A549 (cell line): ENCODE measurements at regions not wholly inside any gene's neighbourhood (a gene's known extent, or its start where the extent isn't known, plus 50 kb on each side); places are given as distances from the start of the nearest gene placed in this dataset.
"Not testable (repeated sequence)": the region's sequence is repeated elsewhere in the genome, so short reads cannot be mapped to it uniquely, and the experiment has no call there.

Source experiments
- ATAC-seq, 2 experiments: fragments of 200-7000 bp in 1 of 2; fragments of >200 bp in 1 of 2; cut with Nextera tagmentation in 1 of 2; cut with Tn5 transposase in 1 of 2; 3 replicates each; pipeline versions ENCODE4 v1.8.0 to v1.9.1; 2018 to 2020; ENCODE audit warnings: mild to moderate bottlenecking in 1 of 2, moderate library complexity in 1 of 2
- CTCF ChIA-PET: fragments of 300-600 bp; sonication (Branson Sonifier 250); formaldehyde crosslinking; extraction: SDS; loops from one replicate; lab custom pipeline; 2021; ENCODE audit warnings: antibody characterized with exemption, inconsistent platforms; lab: Yijun Ruan, JAX
- POLR2A ChIA-PET: fragments of 350-600 bp; formaldehyde crosslinking; extraction: SDS; loops from one replicate; lab custom pipeline; 2021; ENCODE audit warnings: antibody characterized with exemption, inconsistent platforms; lab: Yijun Ruan, JAX
- DNase-seq, 2 experiments: peaks; one replicate each; pipeline versions ENCODE4 v3.0.0 to v3.0.0-alpha.2; 2011 to 2016; ENCODE audit warnings: low read depth in 1 of 2, low spot score in 1 of 2
- FAIRE-seq: peaks from 2 replicates; lab custom pipeline; 2011; peaks lifted over from hg19 to GRCh38; lab: Jason Lieb, UNC
- H3K27ac ChIP-seq, 2 experiments: fragments of >200 bp; sonication (Bioruptor Twin); formaldehyde crosslinking; 3 replicates each; pipeline ENCODE4 v1.5.1; 2016 to 2017
- H3K4me1 ChIP-seq: fragments of >200 bp; sonication (Bioruptor Twin); formaldehyde crosslinking; 3 replicates; pipeline ENCODE4 v1.6.1; 2016
- H3K4me2 ChIP-seq: fragments of >200 bp; sonication (Bioruptor Twin); formaldehyde crosslinking; 3 replicates; pipeline ENCODE4 v1.6.1; 2016
- H3K4me3 ChIP-seq: fragments of >200 bp; sonication (Bioruptor Twin); formaldehyde crosslinking; 3 replicates; pipeline ENCODE4 v1.5.1; 2016
- H3K9me3 ChIP-seq: fragments of >200 bp; sonication (Bioruptor Twin); formaldehyde crosslinking; 3 replicates; pipeline ENCODE4 v1.6.1; 2016
- WGBS: methylation state at CpG from one replicate; pipeline ENCODE4 v1.1.6; 2017; ENCODE audit errors: missing lambda C conversion rate; 5-methylcytosine and 5-hydroxymethylcytosine counted together

GRCh38 chr16:33583702-33584101 lies 124.3 kb downstream of the TP53TG3F start:
- WGBS = no CpG with 5 or more reads among the region's 4 CpGs
- H3K4me2 ChIP-seq, H3K27ac ChIP-seq, FAIRE-seq, ATAC-seq, CTCF ChIA-PET, POLR2A ChIA-PET, H3K4me1 ChIP-seq, H3K9me3 ChIP-seq, DNase-seq, H3K4me3 ChIP-seq: not testable (repeated sequence)

GRCh38 chr16:33588589-33588988 lies 129.2 kb downstream of the TP53TG3F start:
- CTCF ChIA-PET, POLR2A ChIA-PET, H3K4me1 ChIP-seq, DNase-seq, H3K4me3 ChIP-seq, H3K9me3 ChIP-seq, H3K4me2 ChIP-seq, FAIRE-seq, ATAC-seq, H3K27ac ChIP-seq: not testable (repeated sequence)
- no CpG with 5 or more reads among the region's 8 CpGs for WGBS

GRCh38 chr16:33593344-33593743 lies 133.9 kb downstream of the TP53TG3F start:
- DNase-seq, H3K9me3 ChIP-seq, H3K4me3 ChIP-seq, FAIRE-seq, POLR2A ChIA-PET, CTCF ChIA-PET, H3K4me2 ChIP-seq, H3K4me1 ChIP-seq, ATAC-seq, H3K27ac ChIP-seq: not testable (repeated sequence)
- no CpG with 5 or more reads among the region's 6 CpGs for WGBS

- not testable (repeated sequence) for ATAC-seq
These were observed 135.7 kb downstream of the TP53TG3F start for GRCh38 chr16:33595074-33595473.

DNA sequence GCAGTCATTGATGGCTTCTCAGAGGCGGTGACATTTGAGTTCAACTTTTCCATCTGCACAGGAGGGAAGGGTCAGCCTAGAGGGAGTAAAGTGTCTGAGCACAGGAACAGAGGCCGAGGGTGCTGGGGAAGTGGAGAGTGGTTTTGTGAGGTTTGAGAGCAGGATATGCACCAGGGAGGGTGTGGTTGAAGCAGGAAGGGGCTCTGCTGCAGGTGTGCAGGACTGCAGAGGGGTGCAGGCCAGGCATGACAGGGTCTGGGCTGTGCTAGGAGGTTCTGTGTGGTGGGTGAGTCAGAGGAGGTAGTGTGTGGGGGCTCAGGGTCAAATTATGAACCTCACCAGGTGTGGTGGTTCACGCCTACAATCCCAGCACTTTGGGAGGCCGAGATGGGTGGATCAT lies 141.6 kb downstream of the TP53TG3F start:
- WGBS = no CpG with 5 or more reads among the region's 4 CpGs
- H3K4me1 ChIP-seq, H3K4me2 ChIP-seq, POLR2A ChIA-PET, DNase-seq, H3K27ac ChIP-seq, FAIRE-seq, ATAC-seq, H3K9me3 ChIP-seq, CTCF ChIA-PET, H3K4me3 ChIP-seq: not testable (repeated sequence)

More at GRCh38 chr16:33595074-33595473, 135.7 kb downstream of the TP53TG3F start:
- POLR2A ChIA-PET, H3K4me1 ChIP-seq, H3K4me2 ChIP-seq, FAIRE-seq, H3K4me3 ChIP-seq, DNase-seq, H3K9me3 ChIP-seq, CTCF ChIA-PET, H3K27ac ChIP-seq: not testable (repeated sequence)
- no CpG with 5 or more reads among the region's 7 CpGs for WGBS

- DNase-seq, FAIRE-seq, H3K9me3 ChIP-seq, H3K27ac ChIP-seq, CTCF ChIA-PET, ATAC-seq, POLR2A ChIA-PET, H3K4me1 ChIP-seq, H3K4me2 ChIP-seq, H3K4me3 ChIP-seq: not testable (repeated sequence)
- WGBS = 5% methylated on average over 2 of the region's 4 CpGs
These were observed 164.2 kb downstream of the TP53TG3F start for GRCh38 chr16:33623535-33624077.

GRCh38 chr16:33628895-33629294 lies 169.5 kb downstream of the TP53TG3F start:
- FAIRE-seq, ATAC-seq, H3K4me1 ChIP-seq, H3K4me3 ChIP-seq, POLR2A ChIA-PET, CTCF ChIA-PET, H3K4me2 ChIP-seq, H3K27ac ChIP-seq, H3K9me3 ChIP-seq, DNase-seq: not testable (repeated sequence)
- WGBS = 7% methylated on average over 6 of the region's 6 CpGs

DNA sequence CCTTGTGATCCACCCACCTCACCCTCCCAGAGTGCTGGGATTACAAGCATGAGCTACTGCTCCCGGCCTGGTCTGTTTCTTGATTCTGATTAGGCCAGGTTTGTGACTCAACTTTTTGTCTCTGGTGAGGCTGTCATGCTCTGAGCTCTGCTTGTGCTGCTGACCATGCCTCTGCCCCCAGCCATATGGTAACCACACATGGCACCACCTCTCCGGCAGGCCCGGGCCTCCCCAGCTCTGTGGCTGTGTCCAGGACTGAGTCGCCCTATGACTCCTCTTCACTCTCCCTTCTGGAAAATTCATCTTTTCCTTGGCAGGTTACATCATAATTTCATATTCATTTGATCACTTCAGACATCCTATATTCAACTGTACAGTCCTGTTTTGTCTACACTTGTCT lies 172.3 kb downstream of the TP53TG3F start:
- POLR2A ChIA-PET, H3K27ac ChIP-seq, H3K4me2 ChIP-seq, CTCF ChIA-PET, H3K9me3 ChIP-seq, H3K4me1 ChIP-seq, DNase-seq, H3K4me3 ChIP-seq, ATAC-seq, FAIRE-seq: not testable (repeated sequence)
- WGBS = 35% methylated on average over 4 of the region's 4 CpGs

- H3K9me3 ChIP-seq, H3K4me3 ChIP-seq, FAIRE-seq, H3K27ac ChIP-seq, H3K4me1 ChIP-seq, POLR2A ChIA-PET, CTCF ChIA-PET, ATAC-seq, DNase-seq, H3K4me2 ChIP-seq: not testable (repeated sequence)
- 50% methylated on average over 3 of the region's 3 CpGs for WGBS
These were observed 174.6 kb downstream of the TP53TG3F start for GRCh38 chr16:33634057-33634456.

GRCh38 chr16:33636760-33637159 lies 177.3 kb downstream of the TP53TG3F start:
- H3K27ac ChIP-seq, H3K4me3 ChIP-seq, DNase-seq, POLR2A ChIA-PET, ATAC-seq, H3K4me2 ChIP-seq, H3K9me3 ChIP-seq, CTCF ChIA-PET, FAIRE-seq, H3K4me1 ChIP-seq: not testable (repeated sequence)

- H3K4me2 ChIP-seq, H3K4me1 ChIP-seq, CTCF ChIA-PET: not testable (repeated sequence)
These were observed 183.9 kb downstream of the TP53TG3F start for GRCh38 chr16:33643270-33643669.

More at GRCh38 chr16:33643270-33643669, 183.9 kb downstream of the TP53TG3F start:
- H3K27ac ChIP-seq, FAIRE-seq, H3K4me3 ChIP-seq, DNase-seq, H3K9me3 ChIP-seq, ATAC-seq, POLR2A ChIA-PET: not testable (repeated sequence)
- 54% methylated on average over 2 of the region's 2 CpGs for WGBS
